ENCODE measurements at regions not wholly inside any gene's neighbourhood (a gene's known extent, or its start where the extent isn't known, plus 50 kb on each side); places are given as distances from the start of the nearest gene placed in this dataset.

DNA sequence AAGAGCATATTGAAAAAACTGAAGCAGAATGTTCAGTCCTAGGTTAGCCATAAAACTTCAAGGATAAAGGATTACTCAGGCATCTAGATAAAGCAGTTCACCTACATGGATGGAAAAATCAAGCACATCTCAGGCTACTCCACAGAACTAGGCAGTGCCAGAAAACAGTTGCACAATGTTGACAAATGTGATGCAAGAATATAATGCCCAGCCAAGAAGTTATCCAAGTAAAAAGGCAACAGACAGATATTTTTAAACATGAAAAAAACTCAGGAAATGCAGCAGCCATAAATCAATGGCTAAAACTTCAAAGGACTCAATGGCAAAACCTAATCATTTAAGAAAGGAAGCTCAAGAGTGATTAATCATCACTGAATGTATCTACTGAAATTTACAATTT lies 456.0 kb upstream of the FAM241A start:
- ATAC-seq (no peak), DNase-seq (ENCODE audit: low read depth, low spot score) (no peak)
- no peak for TF ChIP-seq CTCF (IDR thresholded peaks at IDR 0.05)
- no peak for TF ChIP-seq TCF7L2 (IDR thresholded peaks at IDR 0.05; ENCODE audit: low read depth, low read length)
- TF ChIP-seq SIN3A (IDR thresholded peaks at IDR 0.05; ENCODE audit: borderline replicate concordance, insufficient read depth, low read depth, low read length), result no peak
- TF ChIP-seq POLR2AphosphoS5 (IDR thresholded peaks at IDR 0.05; ENCODE audit: low read depth, low read length), result no peak
- TF ChIP-seq, protein P1, sequence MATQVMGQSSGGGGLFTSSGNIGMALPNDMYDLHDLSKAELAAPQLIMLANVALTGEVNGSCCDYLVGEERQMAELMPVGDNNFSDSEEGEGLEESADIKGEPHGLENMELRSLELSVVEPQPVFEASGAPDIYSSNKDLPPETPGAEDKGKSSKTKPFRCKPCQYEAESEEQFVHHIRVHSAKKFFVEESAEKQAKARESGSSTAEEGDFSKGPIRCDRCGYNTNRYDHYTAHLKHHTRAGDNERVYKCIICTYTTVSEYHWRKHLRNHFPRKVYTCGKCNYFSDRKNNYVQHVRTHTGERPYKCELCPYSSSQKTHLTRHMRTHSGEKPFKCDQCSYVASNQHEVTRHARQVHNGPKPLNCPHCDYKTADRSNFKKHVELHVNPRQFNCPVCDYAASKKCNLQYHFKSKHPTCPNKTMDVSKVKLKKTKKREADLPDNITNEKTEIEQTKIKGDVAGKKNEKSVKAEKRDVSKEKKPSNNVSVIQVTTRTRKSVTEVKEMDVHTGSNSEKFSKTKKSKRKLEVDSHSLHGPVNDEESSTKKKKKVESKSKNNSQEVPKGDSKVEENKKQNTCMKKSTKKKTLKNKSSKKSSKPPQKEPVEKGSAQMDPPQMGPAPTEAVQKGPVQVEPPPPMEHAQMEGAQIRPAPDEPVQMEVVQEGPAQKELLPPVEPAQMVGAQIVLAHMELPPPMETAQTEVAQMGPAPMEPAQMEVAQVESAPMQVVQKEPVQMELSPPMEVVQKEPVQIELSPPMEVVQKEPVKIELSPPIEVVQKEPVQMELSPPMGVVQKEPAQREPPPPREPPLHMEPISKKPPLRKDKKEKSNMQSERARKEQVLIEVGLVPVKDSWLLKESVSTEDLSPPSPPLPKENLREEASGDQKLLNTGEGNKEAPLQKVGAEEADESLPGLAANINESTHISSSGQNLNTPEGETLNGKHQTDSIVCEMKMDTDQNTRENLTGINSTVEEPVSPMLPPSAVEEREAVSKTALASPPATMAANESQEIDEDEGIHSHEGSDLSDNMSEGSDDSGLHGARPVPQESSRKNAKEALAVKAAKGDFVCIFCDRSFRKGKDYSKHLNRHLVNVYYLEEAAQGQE (IDR thresholded peaks at IDR 0.05; ENCODE audit: insufficient read depth in 1 of 2, low read depth in 2 of 2, low read length in 1 of 2), result no peak
- intact Hi-C loops (cut with micrococcal nuclease; ENCODE audit: unreplicated experiment) (no loop called here), in situ Hi-C loops (cut with HindIII; ENCODE audit: low pct_unique_long_range_greater_than_20kb, low sequenced_read_pairs) (no loop called here)
- Histone ChIP-seq H3K9me3 (ENCODE audit: control insufficient read depth, insufficient read depth, low read depth, low read length) (no peaks in the 10 kb centered on the region), H3K4me1 (ENCODE audit: control insufficient read depth, insufficient read depth, low read length) (no peaks in the 10 kb centered on the region), H3K27ac (ENCODE audit: low read length) (no peak overlapping the region), H3K27me3 (ENCODE audit: control insufficient read depth, insufficient read depth, low read length) (no peaks in the 10 kb centered on the region), H3K36me3 (ENCODE audit: control insufficient read depth, insufficient read depth, low read length) (no peaks in the 10 kb centered on the region), H3K4me3 (ENCODE audit: low read depth in 2 of 2, low read length in 2 of 2) (no peak overlapping the region)
- CTCF ChIA-PET, result no interaction called here
- BruUV-seq (replicated peaks), result no TSS peak
- POLR2A ChIA-PET, result no interaction called here

DNA sequence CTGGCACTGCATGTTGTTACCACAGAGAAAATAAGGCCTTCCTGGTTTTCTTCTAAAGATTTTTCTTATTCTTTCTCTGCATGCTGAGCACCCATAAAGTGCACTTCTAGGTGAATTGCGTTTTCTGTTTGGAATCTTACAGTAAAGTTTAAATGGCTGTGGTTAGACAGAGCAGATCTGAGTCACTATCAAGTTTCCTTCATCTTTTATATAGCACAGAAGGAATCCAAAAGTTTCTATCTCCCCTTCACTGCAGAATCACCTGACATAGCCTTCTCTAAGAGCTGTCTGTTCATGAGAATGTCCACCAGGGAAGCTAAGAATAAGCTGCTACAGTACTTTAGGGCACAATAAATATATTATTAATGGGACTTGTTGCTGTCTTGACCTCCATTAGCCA lies 455.5 kb upstream of the FAM241A start:
- in situ Hi-C loops (cut with HindIII; ENCODE audit: low pct_unique_long_range_greater_than_20kb, low sequenced_read_pairs), result no loop called here
- TF ChIP-seq CTCF (IDR thresholded peaks at IDR 0.05), result no peak
- CTCF ChIA-PET, result no interaction called here
- DNase-seq (ENCODE audit: low read depth, low spot score) (no peak), ATAC-seq (no peak)
- no peak overlapping the region for H3K4me3 ChIP-seq (ENCODE audit: low read depth in 2 of 2, low read length in 2 of 2)
- no peaks in the 10 kb centered on the region for H3K4me1 ChIP-seq (ENCODE audit: control insufficient read depth, insufficient read depth, low read length)
- no peaks in the 10 kb centered on the region for H3K36me3 ChIP-seq (ENCODE audit: control insufficient read depth, insufficient read depth, low read length)
- intact Hi-C loops (cut with micrococcal nuclease; ENCODE audit: unreplicated experiment), result no loop called here
- no peaks in the 10 kb centered on the region for H3K9me3 ChIP-seq (ENCODE audit: control insufficient read depth, insufficient read depth, low read depth, low read length)
- no TSS peak for BruUV-seq (replicated peaks)
- no peak overlapping the region for H3K27ac ChIP-seq (ENCODE audit: low read length)
- H3K27me3 ChIP-seq (ENCODE audit: control insufficient read depth, insufficient read depth, low read length), result no peaks in the 10 kb centered on the region
- POLR2A ChIA-PET, result no interaction called here

- BruUV-seq (replicated peaks), result no TSS peak
- intact Hi-C loops (cut with micrococcal nuclease; ENCODE audit: unreplicated experiment), result no loop called here
- Histone ChIP-seq H3K36me3 (ENCODE audit: control insufficient read depth, insufficient read depth, low read length) (no peaks in the 10 kb centered on the region), H3K4me3 (ENCODE audit: low read depth in 2 of 2, low read length in 2 of 2) (no peak overlapping the region), H3K27me3 (ENCODE audit: control insufficient read depth, insufficient read depth, low read length) (no peaks in the 10 kb centered on the region), H3K4me1 (ENCODE audit: control insufficient read depth, insufficient read depth, low read length) (no peaks in the 10 kb centered on the region), H3K27ac (ENCODE audit: low read length) (no peak overlapping the region), H3K9me3 (ENCODE audit: control insufficient read depth, insufficient read depth, low read depth, low read length) (no peaks in the 10 kb centered on the region)
- ATAC-seq (no peak), DNase-seq (ENCODE audit: low read depth, low spot score) (no peak)
- in situ Hi-C loops (cut with HindIII; ENCODE audit: low pct_unique_long_range_greater_than_20kb, low sequenced_read_pairs), result no loop called here
- TF ChIP-seq SIN3A (IDR thresholded peaks at IDR 0.05; ENCODE audit: borderline replicate concordance, insufficient read depth, low read depth, low read length) (no peak), TCF7L2 (IDR thresholded peaks at IDR 0.05; ENCODE audit: low read depth, low read length) (no peak), CTCF (IDR thresholded peaks at IDR 0.05) (no peak), POLR2AphosphoS5 (IDR thresholded peaks at IDR 0.05; ENCODE audit: low read depth, low read length) (no peak)
- TF ChIP-seq, protein P1 (IDR thresholded peaks at IDR 0.05; ENCODE audit: insufficient read depth in 1 of 2, low read depth in 2 of 2, low read length in 1 of 2), result no peak
- CTCF ChIA-PET, result no interaction called here
- POLR2A ChIA-PET, result no interaction called here
These were observed 451.5 kb upstream of the FAM241A start for GRCh38 chr4:111693758-111694157.
